HL-60 (cell line): ENCODE measurements at regions not wholly inside any gene's neighbourhood (a gene's known extent, or its start where the extent isn't known, plus 50 kb on each side); places are given as distances from the start of the nearest gene placed in this dataset.

Experiments
- CTCF ChIP-seq: IDR thresholded peaks from one replicate; pipeline ENCODE4 v1.5.1; 2011; ENCODE audit warnings: low read length, control low read depth, inconsistent platforms; ENCODE audit not compliant: insufficient read depth
- POLR2AphosphoS5 ChIP-seq: IDR thresholded peaks from 2 replicates; pipeline ENCODE4 v1.6.1; 2012; ENCODE audit warnings: low read depth
- REST ChIP-seq: IDR thresholded peaks from 2 replicates; pipeline ENCODE4 v1.6.1; 2012; ENCODE audit warnings: low read depth; ENCODE audit not compliant: insufficient replicate concordance

DNA sequence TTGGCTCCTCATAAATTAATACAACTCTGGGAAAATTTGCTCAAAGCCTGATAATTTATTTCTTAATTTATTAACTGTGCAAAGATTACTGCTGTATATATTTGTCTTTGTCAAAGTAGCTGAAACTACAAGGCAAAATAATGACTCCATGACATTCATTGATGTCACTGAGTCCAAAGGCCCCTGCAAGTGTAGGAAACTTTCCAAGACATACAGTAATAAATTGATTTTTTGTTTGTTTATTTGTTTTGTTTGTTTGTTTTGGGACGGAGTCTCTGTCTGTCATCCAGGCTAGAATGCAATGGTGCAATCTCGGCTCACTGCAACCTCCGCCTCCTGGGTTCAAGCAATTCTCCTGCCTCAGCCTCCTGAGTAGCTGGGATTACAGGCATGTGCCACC lies 96.8 kb upstream of the LPP start:
- TF ChIP-seq CTCF (no peak), REST (no peak), POLR2AphosphoS5 (no peak)
